Pancreas (tissue), 10 donors: ENCODE measurements at regions not wholly inside any gene's neighbourhood (a gene's known extent, or its start where the extent isn't known, plus 50 kb on each side); places are given as distances from the start of the nearest gene placed in this dataset.
A peak's percentile ranks its signal among the peaks of the same experiment; 100 is the strongest.

ENCODE experiments used
- ATAC-seq, 4 donors: fragments of 200-7000 bp; cut with Tn5 transposase; one replicate each; pipeline versions ENCODE4 v1.8.0 to v1.9.1; 2020; ENCODE audit warnings: mild to moderate bottlenecking in 4 of 4, moderate library complexity in 4 of 4
- DNase-seq, 6 donors: peaks; one replicate each; pipeline ENCODE4 v3.0.0-alpha.2; 2020
- FAIRE-seq: peaks from 2 replicates; lab custom pipeline; 2012; peaks lifted over from hg19 to GRCh38; lab: Jason Lieb, UNC
- H3K27ac ChIP-seq, 4 donors: fragments of 200-600 bp; sonication (generic); 1 replicate in 3 of 4; 2 replicates in 1 of 4; pipeline versions ENCODE4 v1.5.0 to v1.8.0; 2020
- H3K27me3 ChIP-seq, 4 donors: fragments of 200-600 bp; one replicate each; pipeline ENCODE4 v1.8.0; 2021
- H3K36me3 ChIP-seq, 3 donors: fragments of 200-600 bp; sonication (generic) in 1 of 3; one replicate each; pipeline versions ENCODE4 v1.5.0 to v1.8.0; 2020 to 2021
- H3K4me1 ChIP-seq, 3 donors: fragments of 200-600 bp; one replicate each; pipeline ENCODE4 v1.8.0; 2021
- H3K4me3 ChIP-seq, 4 donors: fragments of 200-600 bp; sonication (generic) in 2 of 4; one replicate each; pipeline versions ENCODE4 v1.5.0 to v1.8.0; 2020 to 2021
- H3K9me3 ChIP-seq, 4 donors: fragments of 200-600 bp; one replicate each; pipeline ENCODE4 v1.8.0; 2021
- CTCF ChIP-seq, 4 donors: fragments of 200-600 bp; sonication (generic) in 3 of 4; IDR thresholded peaks; one replicate each; pipeline versions ENCODE4 v1.5.0 to v1.8.0; 2021; ENCODE audit warnings: antibody characterized with exemption in 4 of 4
- WGBS, 2 donors: extraction: QIAGEN DNeasy Blood & Tissue Kit; methylation state at CpG; one replicate each; pipeline ENCODE4 v1.1.7; 2013; 5-methylcytosine and 5-hydroxymethylcytosine counted together
- intact Hi-C, 3 donors: fragments of 100-400 bp; cut with DNase I; formaldehyde crosslinking; loops; one replicate each; pipeline versions ENCODE4 v1.11.1 to v1.14.2; 2022
- donor health status: healthy with polysubstance abuse.
- donor health status: DM: no; HTN: no; CAD: no; lungs with moderate emphysema.
- donor health status: DM: no; HTN: no; CAD: no.
- donor health status: control.
- donor health status: control.
- donor health status: Bipolar disorder and iron deficiency.
- donor health status: DM: yes; HTN: yes; CAD: no.
- donor health status: DM: no; HTN: no; CAD: no.
- donor health status: DM: no; HTN: no; CAD: no.
- donor health status: DM: yes; HTN: yes; CAD: no.

- FAIRE-seq (no peak), ATAC-seq (no peak), DNase-seq (no peak)
- no peak overlapping the region for H3K4me3 ChIP-seq
- H3K27me3 ChIP-seq: no peaks in the 10 kb centered on the region
- H3K36me3 ChIP-seq: no peaks in the 10 kb centered on the region
- no peak for TF ChIP-seq CTCF (IDR thresholded peaks at IDR 0.05)
- 55 to 66% methylated on average over 11 of the region's 11 CpGs for WGBS, 2 donors
- H3K9me3 ChIP-seq: no peaks in the 10 kb centered on the region
- intact Hi-C loops: no loop called here
- H3K27ac ChIP-seq: no peak overlapping the region
- H3K4me1 ChIP-seq: no peaks in the 10 kb centered on the region
These were observed 91.9 kb upstream of the TMEM45B start for GRCh38 chr11:129723761-129724162.

- intact Hi-C loops: no loop called here
- Histone ChIP-seq H3K27ac (no peak overlapping the region), H3K27me3 (no peaks in the 10 kb centered on the region), H3K9me3 (no peaks in the 10 kb centered on the region), H3K4me1 (no peaks in the 10 kb centered on the region), H3K4me3 (no peak overlapping the region), H3K36me3 (no peaks in the 10 kb centered on the region)
- FAIRE-seq (no peak), DNase-seq (no peak), ATAC-seq (no peak)
- TF ChIP-seq CTCF (IDR thresholded peaks at IDR 0.05): no peak
- 71 to 82% methylated on average over 5 of the region's 5 CpGs for WGBS, 2 donors
These were observed 90.8 kb upstream of the TMEM45B start for GRCh38 chr11:129724866-129725265.

DNA sequence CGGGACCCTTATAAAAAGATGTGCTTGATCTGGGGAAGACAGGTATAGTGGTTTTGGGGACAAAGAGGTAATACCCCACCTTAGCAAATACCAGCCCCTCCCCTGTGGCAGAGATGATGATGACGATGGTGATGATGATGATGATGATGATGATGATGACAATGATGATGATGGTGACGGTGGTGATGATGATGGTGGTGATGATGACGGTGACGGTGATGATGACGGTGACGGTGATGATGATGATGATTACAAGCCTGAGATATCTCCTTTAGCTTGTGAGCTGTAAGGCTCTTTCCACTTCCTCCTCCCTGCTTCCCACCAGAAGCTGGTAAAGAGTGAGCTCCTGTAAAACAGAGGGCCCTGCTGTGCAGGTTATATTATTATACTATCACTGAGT, 89.5 kb upstream of the TMEM45B start:
- WGBS, 2 donors: 81 to 90% methylated on average over 7 of the region's 7 CpGs
- no peaks in the 10 kb centered on the region for H3K27me3 ChIP-seq
- no peaks in the 10 kb centered on the region for H3K9me3 ChIP-seq
- no peak overlapping the region for H3K4me3 ChIP-seq
- H3K4me1 ChIP-seq: no peaks in the 10 kb centered on the region
- no peaks in the 10 kb centered on the region for H3K36me3 ChIP-seq
- intact Hi-C loops: no loop called here
- ATAC-seq: no peak
- no peak for TF ChIP-seq CTCF (IDR thresholded peaks at IDR 0.05)
- no peak overlapping the region for H3K27ac ChIP-seq
- no peak for FAIRE-seq
- DNase-seq: no peak

- TF ChIP-seq CTCF (IDR thresholded peaks at IDR 0.05): no peak
- Histone ChIP-seq H3K4me3 (no peak overlapping the region), H3K9me3 (no peaks in the 10 kb centered on the region), H3K27me3 (no peaks in the 10 kb centered on the region), H3K36me3 (no peaks in the 10 kb centered on the region), H3K27ac (peak overlapping the region in 1 of 4 donors; percentile 41), H3K4me1 (no peaks in the 10 kb centered on the region)
- DNase-seq (peak in 3 of 6 donors; percentile 20 to 32 (median 24)), FAIRE-seq (no peak), ATAC-seq (peak; percentile 76 to 90 (median 82))
- 6 to 13% methylated on average over 7 of the region's 7 CpGs for WGBS, 2 donors
- intact Hi-C loops: no loop called here
These were observed 87.1 kb upstream of the TMEM45B start for GRCh38 chr11:129728581-129728980.

- no peak for FAIRE-seq
- peak in 1 of 4 donors; percentile 26 for ATAC-seq
- Histone ChIP-seq H3K4me1 (no peaks in the 10 kb centered on the region), H3K27me3 (no peaks in the 10 kb centered on the region), H3K9me3 (no peaks in the 10 kb centered on the region), H3K27ac (peak overlapping the region in 1 of 4 donors; percentile 41), H3K36me3 (no peaks in the 10 kb centered on the region), H3K4me3 (no peak overlapping the region)
- intact Hi-C loops: no loop called here
- WGBS, 2 donors: 71 to 72% methylated on average over 5 of the region's 5 CpGs
- no peak for DNase-seq
- no peak for TF ChIP-seq CTCF (IDR thresholded peaks at IDR 0.05)
These were observed 86.4 kb upstream of the TMEM45B start for GRCh38 chr11:129729216-129729615.
